ENCODE measurements at regions not wholly inside any gene's neighbourhood (a gene's known extent, or its start where the extent isn't known, plus 50 kb on each side); places are given as distances from the start of the nearest gene placed in this dataset.
"Not testable (repeated sequence)": the region's sequence is repeated elsewhere in the genome, so short reads cannot be mapped to it uniquely, and the experiment has no call there.

DNA sequence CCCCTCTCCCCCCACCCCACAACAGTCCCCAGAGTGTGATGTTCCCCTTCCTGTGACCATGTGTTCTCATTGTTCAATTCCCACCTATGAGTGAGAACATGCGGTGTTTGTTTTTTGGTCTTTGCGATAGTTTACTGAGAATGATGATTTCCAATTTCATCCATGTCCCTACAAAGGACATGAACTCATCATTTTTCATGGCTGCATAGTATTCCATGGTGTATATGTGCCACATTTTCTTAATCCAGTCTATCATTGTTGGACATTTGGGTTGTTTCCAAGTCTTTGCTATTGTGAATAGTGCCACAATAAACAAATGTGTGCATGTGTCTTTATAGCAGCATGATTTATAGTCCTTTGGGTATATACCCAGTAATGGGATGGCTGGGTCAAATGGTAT lies 411.0 kb upstream of the CHD1 start:
- H3K4me1 Mint-ChIP-seq (ENCODE audit: low read depth); ATAC-seq; H3K27ac Mint-ChIP-seq; DNase-seq; CTCF ChIA-PET; H3K27me3 Mint-ChIP-seq (ENCODE audit: low read depth); H3K36me3 Mint-ChIP-seq (ENCODE audit: low read depth); H3K4me3 Mint-ChIP-seq; POLR2A ChIA-PET: not testable (repeated sequence)
- peaks cover 14% of the 10 kb centered on the region for H3K9me3 Mint-ChIP-seq (ENCODE audit: insufficient read depth)

DNA sequence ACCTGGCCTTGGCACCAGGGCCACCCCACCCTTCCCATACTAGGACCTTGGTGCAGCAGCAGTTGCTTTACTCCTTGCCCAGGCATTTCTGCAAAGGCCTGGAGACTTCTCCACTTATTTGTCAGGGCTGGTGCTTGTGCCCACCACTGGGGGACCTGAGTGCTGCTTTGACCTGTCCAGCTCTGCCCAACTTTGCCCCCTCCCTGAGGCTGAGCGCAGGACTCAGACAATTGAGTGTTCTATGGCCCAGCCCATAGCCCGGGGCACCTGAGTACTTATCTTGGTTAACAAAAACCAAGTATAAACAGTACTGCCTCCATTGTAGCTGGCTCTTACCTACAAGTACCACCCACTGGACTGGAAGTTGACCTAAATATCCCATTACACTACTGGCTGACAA lies 406.1 kb upstream of the CHD1 start:
- ChIA-PET CTCF (no interaction called here), POLR2A (no interaction called here)
- H3K9me3 Mint-ChIP-seq (ENCODE audit: insufficient read depth): peaks cover 17% of the 10 kb centered on the region
- ATAC-seq (no peak), DNase-seq (no peak)
- no peaks in the 10 kb centered on the region for H3K27me3 Mint-ChIP-seq (ENCODE audit: low read depth)
- H3K27ac Mint-ChIP-seq: no peak overlapping the region
- H3K36me3 Mint-ChIP-seq (ENCODE audit: low read depth): no peaks in the 10 kb centered on the region
- no peak overlapping the region for H3K4me3 Mint-ChIP-seq
- no peaks in the 10 kb centered on the region for H3K4me1 Mint-ChIP-seq (ENCODE audit: low read depth)

DNA sequence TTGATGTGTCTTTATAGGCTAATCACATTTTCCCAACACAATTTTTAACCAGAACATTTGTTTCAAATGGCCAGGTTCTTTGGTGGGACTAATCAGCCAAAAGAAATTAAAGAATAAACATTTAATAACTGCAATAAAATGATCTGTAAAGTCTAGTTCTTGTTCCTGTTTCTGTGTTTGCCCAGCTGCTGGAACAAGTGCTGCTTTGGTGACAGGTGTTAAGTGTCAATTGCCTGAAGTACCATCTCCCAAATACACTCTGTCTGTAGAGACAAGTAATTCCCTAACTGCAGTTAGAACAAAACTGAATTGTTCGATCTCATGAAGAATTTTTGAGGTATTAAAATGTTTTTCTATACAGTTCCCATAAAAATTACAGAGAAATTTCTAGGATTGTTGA lies 402.3 kb upstream of the CHD1 start:
- DNase-seq: no peak
- Mint-ChIP-seq H3K4me1 (ENCODE audit: low read depth) (no peaks in the 10 kb centered on the region), H3K27me3 (ENCODE audit: low read depth) (no peaks in the 10 kb centered on the region), H3K9me3 (ENCODE audit: insufficient read depth) (peaks cover 11% of the 10 kb centered on the region), H3K36me3 (ENCODE audit: low read depth) (no peaks in the 10 kb centered on the region), H3K4me3 (no peak overlapping the region), H3K27ac (no peak overlapping the region)
- POLR2A ChIA-PET: no interaction called here
- no peak for ATAC-seq
- CTCF ChIA-PET: no interaction called here

DNA sequence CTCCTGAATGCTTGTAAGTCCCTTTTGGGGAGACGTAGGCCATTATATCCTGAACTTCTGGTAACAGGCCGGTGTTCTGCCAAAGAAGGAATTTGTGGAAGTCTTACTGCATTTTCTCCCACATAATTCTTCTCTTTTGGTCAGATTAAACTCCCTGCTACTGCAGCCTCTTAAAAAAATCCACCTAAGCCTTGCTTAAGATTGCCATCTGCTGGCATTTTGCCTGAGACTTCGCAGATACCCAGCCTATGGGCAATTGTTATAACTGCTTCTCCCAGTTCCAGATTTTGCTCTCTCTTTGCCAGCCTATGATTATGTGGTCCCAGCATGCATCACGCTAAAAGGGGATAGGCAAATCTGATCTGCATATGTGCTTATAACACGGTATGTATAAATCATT lies 391.6 kb upstream of the CHD1 start:
- Mint-ChIP-seq H3K36me3 (ENCODE audit: low read depth) (no peaks in the 10 kb centered on the region), H3K27me3 (ENCODE audit: low read depth) (no peaks in the 10 kb centered on the region), H3K4me3 (no peak overlapping the region), H3K27ac (no peak overlapping the region), H3K9me3 (ENCODE audit: insufficient read depth) (no peaks in the 10 kb centered on the region), H3K4me1 (ENCODE audit: low read depth) (no peaks in the 10 kb centered on the region)
- CTCF ChIA-PET: no interaction called here
- POLR2A ChIA-PET: no interaction called here
- DNase-seq (no peak), ATAC-seq (no peak)

DNA sequence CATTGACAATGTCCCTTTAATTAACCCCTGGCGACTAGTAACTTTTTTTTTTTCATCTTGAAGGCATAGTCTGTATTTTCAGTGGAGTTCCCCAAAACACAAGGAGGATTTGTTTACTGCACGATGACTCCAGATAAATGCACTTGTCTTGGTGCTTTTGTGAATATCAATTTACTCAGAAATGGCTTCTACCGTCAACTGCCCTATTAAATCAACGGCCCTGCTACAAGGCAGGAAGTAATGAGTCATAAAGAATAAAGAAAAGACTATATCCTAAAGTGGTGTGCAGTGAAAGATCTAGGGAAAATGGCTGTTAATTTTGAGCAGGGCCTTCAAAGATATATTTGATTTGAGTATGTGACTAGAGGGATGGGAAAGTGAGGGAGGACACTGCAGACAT lies 388.3 kb upstream of the CHD1 start:
- Mint-ChIP-seq H3K4me3 (no peak overlapping the region), H3K36me3 (ENCODE audit: low read depth) (no peaks in the 10 kb centered on the region), H3K27ac (no peak overlapping the region), H3K27me3 (ENCODE audit: low read depth) (no peaks in the 10 kb centered on the region), H3K9me3 (ENCODE audit: insufficient read depth) (no peaks in the 10 kb centered on the region), H3K4me1 (ENCODE audit: low read depth) (no peaks in the 10 kb centered on the region)
- POLR2A ChIA-PET: no interaction called here
- DNase-seq (no peak), ATAC-seq (no peak)
- CTCF ChIA-PET: no interaction called here

DNA sequence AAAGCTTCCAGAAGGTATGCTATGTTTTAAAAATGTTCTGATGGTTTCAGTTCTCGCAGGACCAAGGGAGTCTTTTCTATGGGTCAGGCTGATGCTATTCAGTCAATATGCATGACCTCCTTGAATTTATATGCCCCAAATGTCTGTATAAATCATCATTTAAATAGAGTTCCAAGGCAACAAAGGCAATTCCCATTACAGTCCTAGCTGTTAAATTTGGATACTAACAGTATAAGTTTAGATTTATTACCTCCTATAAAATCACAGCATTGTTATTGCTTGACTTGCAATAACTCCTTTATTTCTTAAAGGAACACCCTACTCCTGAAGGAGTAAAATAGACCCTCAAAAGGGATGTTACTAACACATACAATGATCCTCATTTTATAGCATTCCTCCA lies 387.7 kb upstream of the CHD1 start:
- no peaks in the 10 kb centered on the region for H3K27me3 Mint-ChIP-seq (ENCODE audit: low read depth)
- POLR2A ChIA-PET: no interaction called here
- DNase-seq: no peak
- H3K9me3 Mint-ChIP-seq (ENCODE audit: insufficient read depth): no peaks in the 10 kb centered on the region
- no peak overlapping the region for H3K27ac Mint-ChIP-seq
- H3K4me3 Mint-ChIP-seq: no peak overlapping the region
- CTCF ChIA-PET: no interaction called here
- ATAC-seq: no peak
- no peaks in the 10 kb centered on the region for H3K4me1 Mint-ChIP-seq (ENCODE audit: low read depth)
- no peaks in the 10 kb centered on the region for H3K36me3 Mint-ChIP-seq (ENCODE audit: low read depth)

DNA sequence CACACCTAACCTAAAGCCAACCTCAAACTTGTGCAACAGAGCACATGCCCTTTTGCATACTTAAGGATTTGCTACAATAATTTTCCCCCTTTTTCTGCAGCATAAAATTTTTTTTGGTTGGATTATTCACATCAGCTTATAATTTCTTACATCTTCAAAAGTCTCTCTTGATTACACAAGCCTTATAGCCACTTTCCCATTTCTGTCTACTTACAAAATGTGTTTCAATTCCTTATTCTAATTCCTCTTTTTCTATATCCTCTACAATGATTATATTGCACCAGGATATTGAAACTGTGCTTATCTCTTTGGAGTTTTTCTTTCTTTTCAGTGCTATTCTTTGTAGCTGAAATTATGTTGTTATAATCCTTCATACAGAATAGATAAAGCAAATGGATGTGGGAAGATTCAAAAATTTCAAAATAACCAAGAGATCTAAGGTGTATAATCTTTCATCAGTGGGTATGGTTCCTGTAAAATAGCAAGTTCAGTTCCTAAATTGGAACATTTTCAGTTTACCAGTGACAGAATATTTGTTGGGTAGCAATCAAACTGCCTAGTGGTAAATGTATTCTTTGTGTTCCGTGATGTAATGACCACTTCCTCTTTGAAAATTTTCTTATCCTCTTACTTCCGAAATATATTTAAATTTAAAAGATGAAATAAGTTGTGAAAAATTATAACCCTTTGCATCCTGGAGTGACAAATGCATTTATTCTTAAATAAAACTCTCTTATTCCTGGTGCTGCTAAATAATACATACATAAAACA lies 386.8 kb upstream of the CHD1 start:
- H3K9me3 Mint-ChIP-seq (ENCODE audit: insufficient read depth): no peaks in the 10 kb centered on the region
- no peaks in the 10 kb centered on the region for H3K36me3 Mint-ChIP-seq (ENCODE audit: low read depth)
- ATAC-seq: no peak
- CTCF ChIA-PET: no interaction called here
- DNase-seq: no peak
- no peak overlapping the region for H3K4me3 Mint-ChIP-seq
- POLR2A ChIA-PET: no interaction called here
- no peaks in the 10 kb centered on the region for H3K4me1 Mint-ChIP-seq (ENCODE audit: low read depth)
- no peaks in the 10 kb centered on the region for H3K27me3 Mint-ChIP-seq (ENCODE audit: low read depth)
- H3K27ac Mint-ChIP-seq: no peak overlapping the region

DNA sequence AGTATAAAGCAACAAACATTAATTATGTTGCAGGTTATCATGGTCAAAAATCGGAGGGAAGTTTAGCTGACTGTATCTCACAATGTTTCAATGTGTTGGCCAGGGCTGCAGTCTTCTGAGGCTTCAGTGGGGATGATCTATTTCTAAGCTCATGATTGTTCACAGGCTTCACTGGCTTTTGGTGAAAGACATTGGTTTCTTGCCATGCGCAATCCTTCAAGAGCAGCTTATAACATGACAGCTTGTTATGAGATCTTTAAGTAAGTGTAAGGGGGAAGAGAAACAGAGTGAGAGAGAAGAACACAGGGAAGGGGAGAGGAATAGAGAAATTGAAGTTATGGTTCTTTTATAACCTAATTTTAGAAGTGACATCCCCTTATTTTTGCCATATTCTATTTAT lies 385.9 kb upstream of the CHD1 start:
- ChIA-PET POLR2A (no interaction called here), CTCF (no interaction called here)
- no peaks in the 10 kb centered on the region for H3K27me3 Mint-ChIP-seq (ENCODE audit: low read depth)
- no peak overlapping the region for H3K27ac Mint-ChIP-seq
- H3K9me3 Mint-ChIP-seq (ENCODE audit: insufficient read depth): no peaks in the 10 kb centered on the region
- DNase-seq (no peak), ATAC-seq (no peak)
- H3K4me1 Mint-ChIP-seq (ENCODE audit: low read depth): no peaks in the 10 kb centered on the region
- no peak overlapping the region for H3K4me3 Mint-ChIP-seq
- H3K36me3 Mint-ChIP-seq (ENCODE audit: low read depth): no peaks in the 10 kb centered on the region

DNA sequence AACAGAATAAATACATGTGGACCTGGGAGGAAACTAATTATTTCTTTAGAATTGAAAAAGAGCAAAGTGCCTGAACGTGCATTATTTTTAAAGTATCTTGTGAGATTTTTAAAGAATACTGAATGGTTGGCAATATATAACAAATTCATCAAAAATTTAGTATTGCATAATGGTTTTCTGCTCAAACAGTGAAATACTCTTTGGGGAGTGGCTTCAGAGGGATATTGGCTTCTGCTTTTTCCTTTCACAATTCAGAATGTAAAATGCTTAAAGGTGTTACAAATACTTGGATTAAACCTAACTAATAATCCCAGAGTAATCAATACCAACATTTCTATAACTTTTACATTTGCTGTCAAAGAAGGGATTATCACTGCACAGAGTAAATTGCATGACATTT lies 379.3 kb upstream of the CHD1 start:
- no peak for ATAC-seq
- POLR2A ChIA-PET: no interaction called here

DNA sequence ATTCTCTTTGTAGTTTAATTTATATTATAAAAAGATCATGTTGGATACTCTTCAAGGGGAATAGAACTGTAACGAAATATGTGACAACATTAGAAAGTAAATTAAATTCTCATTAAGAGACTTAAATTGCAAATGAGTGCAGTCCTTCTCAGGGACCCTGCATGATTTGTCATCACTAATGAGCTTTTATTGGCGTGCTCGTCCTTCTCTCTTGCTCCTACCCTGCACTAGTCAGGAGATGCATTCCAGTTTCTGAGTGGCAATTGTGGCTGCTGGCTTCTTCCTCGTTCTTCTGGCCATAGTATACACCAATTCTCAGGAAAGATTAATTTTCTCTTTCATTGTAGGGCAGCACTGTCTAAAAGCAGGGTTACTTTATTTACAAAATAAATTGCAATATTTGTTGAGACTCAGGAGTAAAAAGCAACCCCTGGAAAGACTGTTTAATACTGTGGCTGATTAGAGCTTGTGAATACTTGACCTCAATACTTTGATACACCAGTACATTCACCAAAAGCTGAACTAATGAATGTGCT lies 376.3 kb upstream of the CHD1 start:
- Mint-ChIP-seq H3K36me3 (ENCODE audit: low read depth) (no peaks in the 10 kb centered on the region), H3K27me3 (ENCODE audit: low read depth) (no peaks in the 10 kb centered on the region), H3K9me3 (ENCODE audit: insufficient read depth) (no peaks in the 10 kb centered on the region), H3K4me1 (ENCODE audit: low read depth) (no peaks in the 10 kb centered on the region), H3K4me3 (no peak overlapping the region), H3K27ac (no peak overlapping the region)
- no peak for ATAC-seq
- POLR2A ChIA-PET: no interaction called here
- CTCF ChIA-PET: no interaction called here
- DNase-seq: no peak

More for the DNA sequence above, 379.3 kb upstream of the CHD1 start:
- no peak overlapping the region for H3K27ac Mint-ChIP-seq
- no peak for DNase-seq
- no peaks in the 10 kb centered on the region for H3K9me3 Mint-ChIP-seq (ENCODE audit: insufficient read depth)
- H3K4me1 Mint-ChIP-seq (ENCODE audit: low read depth): no peaks in the 10 kb centered on the region
- CTCF ChIA-PET: no interaction called here
- H3K4me3 Mint-ChIP-seq: no peak overlapping the region
- H3K36me3 Mint-ChIP-seq (ENCODE audit: low read depth): no peaks in the 10 kb centered on the region
- H3K27me3 Mint-ChIP-seq (ENCODE audit: low read depth): no peaks in the 10 kb centered on the region

DNA sequence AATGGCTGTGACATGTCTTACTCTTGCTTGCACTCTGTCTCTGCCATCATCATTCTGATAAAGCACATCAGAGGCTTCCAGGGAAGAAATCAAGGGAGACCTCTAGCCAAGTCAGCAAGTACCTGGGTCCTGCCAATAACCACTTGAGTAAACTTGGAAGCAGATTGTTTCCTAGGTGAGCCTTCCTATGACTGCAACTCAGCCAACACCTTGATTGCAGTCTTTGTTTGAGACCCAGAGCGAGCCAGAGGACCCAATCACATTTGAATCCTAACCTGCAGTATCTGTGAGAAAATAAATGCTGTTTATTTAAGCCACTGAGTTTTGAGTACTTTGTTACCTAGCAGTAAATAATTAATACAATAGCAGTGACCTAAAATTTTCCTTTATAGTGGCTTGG lies 356.8 kb upstream of the CHD1 start:
- H3K4me1 Mint-ChIP-seq (ENCODE audit: low read depth): no peaks in the 10 kb centered on the region
- H3K36me3 Mint-ChIP-seq (ENCODE audit: low read depth): no peaks in the 10 kb centered on the region
- H3K27me3 Mint-ChIP-seq (ENCODE audit: low read depth): no peaks in the 10 kb centered on the region
- CTCF ChIA-PET: no interaction called here
- H3K4me3 Mint-ChIP-seq: no peak overlapping the region
- DNase-seq: no peak
- ATAC-seq: no peak
- POLR2A ChIA-PET: no interaction called here
- H3K9me3 Mint-ChIP-seq (ENCODE audit: insufficient read depth): no peaks in the 10 kb centered on the region
- no peak overlapping the region for H3K27ac Mint-ChIP-seq

DNA sequence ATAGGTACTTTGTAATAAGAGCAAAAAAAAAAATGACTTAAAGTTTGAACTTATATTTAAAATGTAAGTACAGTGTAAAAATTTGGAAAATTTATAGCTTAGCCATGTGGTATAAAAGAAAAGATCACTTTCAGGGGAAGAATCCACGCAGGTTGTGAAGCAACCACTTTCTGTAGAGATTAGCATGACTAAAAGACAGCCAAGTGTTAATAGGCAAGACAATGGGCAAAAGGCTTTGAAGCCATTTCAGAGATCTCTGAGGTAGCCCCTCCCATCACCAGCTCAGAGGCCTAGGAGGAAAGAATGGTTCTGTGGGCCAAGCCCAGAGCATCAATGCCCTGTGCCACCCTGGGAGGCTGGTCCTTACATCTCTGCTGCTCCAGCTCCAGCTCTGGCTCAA lies 346.3 kb upstream of the CHD1 start:
- H3K27ac Mint-ChIP-seq: no peak overlapping the region
- ChIA-PET CTCF (no interaction called here), POLR2A (no interaction called here)
- H3K4me3 Mint-ChIP-seq: no peak overlapping the region
- no peak for DNase-seq
- H3K36me3 Mint-ChIP-seq (ENCODE audit: low read depth): no peaks in the 10 kb centered on the region
- no peaks in the 10 kb centered on the region for H3K27me3 Mint-ChIP-seq (ENCODE audit: low read depth)
- no peaks in the 10 kb centered on the region for H3K4me1 Mint-ChIP-seq (ENCODE audit: low read depth)
- no peak for ATAC-seq
- H3K9me3 Mint-ChIP-seq (ENCODE audit: insufficient read depth): peaks cover 6% of the 10 kb centered on the region

DNA sequence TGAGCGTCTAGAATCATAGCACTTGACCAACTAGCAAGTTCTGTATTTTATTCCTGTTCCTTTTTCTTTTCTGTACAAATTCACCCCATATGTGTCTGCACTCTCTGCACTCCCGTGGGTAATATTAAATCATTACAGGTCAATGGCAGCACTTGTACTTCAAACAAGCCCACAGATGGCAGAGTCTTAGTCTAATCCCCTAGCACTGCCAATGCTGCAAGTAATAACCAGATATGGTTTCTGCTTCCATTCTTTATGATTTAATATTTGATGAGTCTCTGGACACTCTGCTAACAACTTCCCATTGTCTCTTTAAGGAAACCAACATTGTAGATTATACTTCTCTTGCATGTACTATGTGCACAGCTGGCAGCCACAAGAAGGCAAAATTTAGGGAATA lies 343.8 kb upstream of the CHD1 start:
- Mint-ChIP-seq H3K27ac (no peak overlapping the region), H3K9me3 (ENCODE audit: insufficient read depth) (peaks cover 6% of the 10 kb centered on the region), H3K4me1 (ENCODE audit: low read depth) (no peaks in the 10 kb centered on the region), H3K4me3 (no peak overlapping the region), H3K27me3 (ENCODE audit: low read depth) (no peaks in the 10 kb centered on the region), H3K36me3 (ENCODE audit: low read depth) (no peaks in the 10 kb centered on the region)
- ChIA-PET CTCF (no interaction called here), POLR2A (interaction anchor here (0.6 kb wide), 1 partner anchor 1245 kb away, joined by 3 read pairs; no protein-coding TSS in a partner anchor)
- ATAC-seq (no peak), DNase-seq (no peak)

All from activated CD8-positive, alpha-beta T cell treated with anti-CD3 and anti-CD28 coated beads, Interleukin-2, amount 10 ng/mL, durations not matched to agents 7 days and 5 days (primary cell).